Left lobe of liver (tissue), 2 donors: ENCODE measurements at regions not wholly inside any gene's neighbourhood (a gene's known extent, or its start where the extent isn't known, plus 50 kb on each side); places are given as distances from the start of the nearest gene placed in this dataset.
"Not testable (repeated sequence)": the region's sequence is repeated elsewhere in the genome, so short reads cannot be mapped to it uniquely, and the experiment has no call there.

Experiments used
- ATAC-seq: fragments of 200-7000 bp; cut with Tn5 transposase; one replicate; pipeline ENCODE4 v1.9.1; 2020; ENCODE audit warnings: mild to moderate bottlenecking, moderate library complexity
- DNase-seq: peaks from one replicate; pipeline ENCODE4 v3.0.0-alpha.2; 2020; ENCODE audit warnings: low spot score
- donor health status: DM: no; HTN: no; CAD: no; lungs with moderate emphysema.
- donor health status: DM: no; HTN: yes; CAD: no.

DNA sequence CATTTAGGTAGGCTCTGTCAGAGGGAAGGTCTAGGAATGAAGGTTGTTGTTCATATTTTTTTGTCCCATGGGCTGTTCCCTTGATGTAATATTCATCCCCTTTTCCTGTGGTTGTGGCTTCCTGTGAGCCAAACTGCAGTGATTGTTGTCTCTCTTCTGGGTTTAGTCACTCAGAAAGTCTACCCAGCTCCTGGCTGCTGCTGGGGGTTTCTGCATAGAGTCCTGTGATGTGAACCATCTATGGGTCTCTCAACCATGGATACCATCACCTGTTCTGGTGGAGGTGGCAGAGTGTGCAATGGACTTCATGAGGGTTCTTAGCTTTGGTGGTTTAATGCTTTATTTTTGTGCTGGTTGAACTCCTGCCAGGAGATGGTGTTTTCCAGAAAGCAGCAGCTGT, 122.8 kb downstream of the ZC4H2 start:
- ATAC-seq (no peak), DNase-seq (no peak)

DNA sequence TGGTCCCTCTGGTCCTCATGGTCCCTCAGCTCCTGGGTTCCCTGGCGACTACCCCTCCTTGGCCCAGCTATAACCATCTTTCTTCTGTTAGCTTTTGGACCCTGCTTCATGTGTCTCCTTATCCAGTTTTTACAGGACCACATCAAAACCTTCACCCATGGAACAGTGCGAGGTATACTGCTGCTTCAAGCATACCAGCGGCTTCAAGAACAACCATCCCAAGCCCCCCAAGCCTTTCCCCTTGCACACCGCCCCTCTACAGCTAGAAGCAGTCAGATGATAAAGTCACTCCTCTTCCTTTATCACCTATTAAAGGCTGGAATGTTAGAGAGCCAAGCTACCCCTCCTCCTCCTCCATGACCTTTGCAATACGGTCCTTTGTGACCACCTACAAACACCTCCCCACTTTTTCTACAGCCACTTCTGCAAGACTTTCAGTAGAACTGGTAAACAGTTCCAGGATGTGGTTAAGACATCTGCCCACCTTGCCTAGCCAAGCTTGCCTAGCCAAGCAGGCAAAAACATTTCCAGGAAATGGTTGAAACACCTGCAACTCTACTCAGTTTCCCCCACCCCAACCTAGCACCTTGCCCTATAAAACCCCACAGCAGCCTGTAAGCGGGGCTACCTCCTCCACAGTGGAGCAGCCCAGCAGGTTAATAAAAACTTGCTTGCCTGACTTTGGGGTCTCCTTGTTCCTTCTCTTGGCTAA, 125.7 kb downstream of the ZC4H2 start:
- ATAC-seq (no peak), DNase-seq (no peak)

DNA sequence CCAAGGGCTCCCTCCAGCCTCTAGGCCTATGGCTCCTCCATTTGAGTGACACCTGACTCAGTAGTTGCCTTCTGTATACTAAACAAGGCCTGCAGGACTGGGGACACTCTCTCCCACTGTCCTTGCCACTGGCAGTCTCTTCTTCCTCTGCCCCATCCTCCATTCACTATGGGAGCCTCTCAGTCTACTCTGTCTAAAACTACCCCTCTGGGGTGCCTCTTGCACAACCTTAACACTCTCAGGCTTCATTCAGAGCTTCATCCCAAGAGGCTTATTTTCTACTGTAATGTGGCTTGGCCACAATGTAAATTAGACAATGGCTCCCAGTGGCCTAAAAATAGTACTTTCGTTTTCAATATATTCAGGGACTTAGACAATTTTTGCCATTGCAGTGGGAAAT, 133.0 kb downstream of the ZC4H2 start:
- no peak for ATAC-seq
- no peak for DNase-seq

GRCh38 chrX:64842492-64842891, 133.8 kb downstream of the ZC4H2 start:
- DNase-seq, result no peak
- no peak for ATAC-seq

GRCh38 chrX:64805683-64806082, 170.6 kb downstream of the ZC4H2 start:
- DNase-seq (no peak), ATAC-seq (no peak)

- ATAC-seq (peak; percentile 62), DNase-seq (no peak)
Observed at GRCh38 chrX:64792598-64793337, 183.5 kb downstream of the ZC4H2 start.

DNA sequence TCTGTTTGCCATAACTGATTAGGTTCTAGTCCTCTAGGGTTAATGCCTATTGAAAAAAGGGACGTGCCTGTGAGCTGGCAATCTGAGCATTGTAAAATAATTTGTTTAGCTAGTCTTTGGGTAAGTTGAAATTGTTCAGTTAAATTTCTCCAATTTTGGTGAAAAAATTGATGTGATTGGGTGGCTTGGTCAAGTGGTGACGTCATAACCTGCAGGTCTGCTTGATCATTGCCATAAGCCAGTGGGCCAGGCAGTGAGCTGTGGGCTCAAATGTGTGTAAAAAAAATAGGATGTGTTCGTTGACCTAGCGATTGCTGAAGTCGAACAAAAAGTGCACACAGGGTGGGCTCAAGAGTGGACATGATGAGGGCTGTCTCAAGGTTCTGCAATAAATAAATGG, 193.3 kb downstream of the ZC4H2 start:
- no peak for ATAC-seq
- no peak for DNase-seq

- DNase-seq, result peak; percentile 69
- ATAC-seq, result peak; percentile 90
Observed at GRCh38 chrX:64758047-64758446, 218.2 kb downstream of the ZC4H2 start.

- DNase-seq (no peak), ATAC-seq (no peak)
Observed at GRCh38 chrX:64739792-64740378, 236.4 kb downstream of the ZC4H2 start.

GRCh38 chrX:64698317-64698716, 277.9 kb downstream of the ZC4H2 start:
- ATAC-seq (no peak), DNase-seq (no peak)

DNA sequence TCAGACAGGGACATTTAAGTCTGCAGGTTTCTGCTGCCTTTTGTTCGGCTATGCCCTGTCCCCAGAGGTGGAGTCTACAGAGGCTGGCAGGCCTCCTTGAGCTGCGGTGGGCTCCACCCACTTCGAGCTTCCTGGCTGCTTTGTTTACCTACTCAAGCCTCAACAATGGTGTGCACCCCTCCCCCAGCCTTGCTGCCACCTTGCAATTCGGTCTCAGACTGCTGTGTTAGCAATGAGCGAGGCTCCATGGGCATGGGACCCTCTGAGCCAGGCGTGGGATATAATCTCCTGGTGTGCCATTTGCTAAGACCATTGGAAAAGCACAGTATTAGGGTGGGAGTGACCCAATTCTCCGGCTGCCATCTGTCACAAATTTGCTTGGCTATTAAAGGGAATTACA, 280.9 kb downstream of the ZC4H2 start:
- ATAC-seq, DNase-seq: not testable (repeated sequence)

- DNase-seq (no peak), ATAC-seq (no peak)
Observed at GRCh38 chrX:64662876-64663275, 267.6 kb upstream of the MTMR8 start.

DNA sequence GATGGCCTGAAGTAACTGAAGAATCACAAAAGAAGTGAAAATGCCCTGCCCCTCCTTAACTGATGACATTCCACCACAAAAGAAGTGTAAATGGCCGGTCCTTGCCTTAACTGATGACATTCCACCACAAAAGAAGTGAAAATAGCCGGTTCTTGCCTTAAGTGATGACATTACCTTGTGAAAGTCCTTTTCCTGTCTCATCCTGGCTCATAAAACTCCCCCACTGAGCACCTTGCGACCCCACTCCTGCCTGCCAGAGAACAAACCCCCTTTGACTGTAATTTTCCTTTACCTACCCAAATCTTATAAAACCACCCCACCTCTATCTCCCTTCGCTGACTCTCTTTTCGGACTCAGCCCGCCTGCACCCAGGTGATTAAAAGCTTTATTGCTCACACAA, 262.0 kb upstream of the MTMR8 start:
- DNase-seq, ATAC-seq: not testable (repeated sequence)

GRCh38 chrX:64642482-64642881, 247.2 kb upstream of the MTMR8 start:
- ATAC-seq, result no peak
- DNase-seq, result no peak
